Pancreas (tissue), 10 donors: ENCODE measurements at regions not wholly inside any gene's neighbourhood (a gene's known extent, or its start where the extent isn't known, plus 50 kb on each side); places are given as distances from the start of the nearest gene placed in this dataset.

Experiments used
- ATAC-seq, 4 donors: fragments of 200-7000 bp; cut with Tn5 transposase; one replicate each; pipeline versions ENCODE4 v1.8.0 to v1.9.1; 2020; ENCODE audit warnings: mild to moderate bottlenecking in 4 of 4, moderate library complexity in 4 of 4
- DNase-seq, 6 donors: peaks; one replicate each; pipeline ENCODE4 v3.0.0-alpha.2; 2020
- FAIRE-seq: peaks from 2 replicates; lab custom pipeline; 2012; peaks lifted over from hg19 to GRCh38; lab: Jason Lieb, UNC
- H3K27ac ChIP-seq, 4 donors: fragments of 200-600 bp; sonication (generic); 1 replicate in 3 of 4; 2 replicates in 1 of 4; pipeline versions ENCODE4 v1.5.0 to v1.8.0; 2020
- H3K27me3 ChIP-seq, 4 donors: fragments of 200-600 bp; one replicate each; pipeline ENCODE4 v1.8.0; 2021
- H3K36me3 ChIP-seq, 3 donors: fragments of 200-600 bp; sonication (generic) in 1 of 3; one replicate each; pipeline versions ENCODE4 v1.5.0 to v1.8.0; 2020 to 2021
- H3K4me1 ChIP-seq, 3 donors: fragments of 200-600 bp; one replicate each; pipeline ENCODE4 v1.8.0; 2021
- H3K4me3 ChIP-seq, 4 donors: fragments of 200-600 bp; sonication (generic) in 2 of 4; one replicate each; pipeline versions ENCODE4 v1.5.0 to v1.8.0; 2020 to 2021
- H3K9me3 ChIP-seq, 4 donors: fragments of 200-600 bp; one replicate each; pipeline ENCODE4 v1.8.0; 2021
- WGBS, 2 donors: extraction: QIAGEN DNeasy Blood & Tissue Kit; methylation state at CpG; one replicate each; pipeline ENCODE4 v1.1.7; 2013; 5-methylcytosine and 5-hydroxymethylcytosine counted together
- intact Hi-C, 3 donors: fragments of 100-400 bp; cut with DNase I; formaldehyde crosslinking; loops; one replicate each; pipeline versions ENCODE4 v1.11.1 to v1.14.2; 2022
- TF ChIP-seq, protein P1 (sequence below), 4 donors: fragments of 200-600 bp; sonication (generic) in 3 of 4; IDR thresholded peaks; one replicate each; pipeline versions ENCODE4 v1.5.0 to v1.8.0; 2021; ENCODE audit warnings: antibody characterized with exemption in 4 of 4
- donor health status: healthy with polysubstance abuse.
- donor health status: DM: no; HTN: no; CAD: no; lungs with moderate emphysema.
- donor health status: DM: no; HTN: no; CAD: no.
- donor health status: control.
- donor health status: control.
- donor health status: Bipolar disorder and iron deficiency.
- donor health status: DM: yes; HTN: yes; CAD: no.
- donor health status: DM: no; HTN: no; CAD: no.
- donor health status: DM: no; HTN: no; CAD: no.
- donor health status: DM: yes; HTN: yes; CAD: no.

DNA sequence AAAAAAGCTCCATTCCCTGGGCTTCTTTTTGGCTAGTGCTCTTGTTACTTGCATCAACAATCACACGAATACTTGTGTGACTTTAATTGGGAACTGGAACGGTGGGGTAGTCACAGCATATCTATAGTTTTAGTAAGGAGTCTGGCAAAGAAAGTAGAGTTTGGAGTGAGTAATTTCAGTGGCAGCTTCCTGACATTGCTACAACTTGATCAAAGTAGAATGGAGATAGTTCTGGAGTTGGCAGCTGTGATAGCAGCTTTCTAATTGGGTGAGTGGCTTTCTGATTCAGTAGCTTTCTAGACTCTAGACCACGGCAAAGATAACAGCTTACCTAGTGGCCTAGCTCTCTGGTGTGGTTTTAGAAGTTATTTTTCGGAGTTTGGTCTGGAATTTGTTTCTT lies 475.0 kb downstream of the TUSC7 start:
- Histone ChIP-seq H3K27ac (no peak overlapping the region), H3K9me3 (no peaks in the 10 kb centered on the region), H3K4me1 (no peaks in the 10 kb centered on the region), H3K36me3 (no peaks in the 10 kb centered on the region), H3K27me3 (no peaks in the 10 kb centered on the region), H3K4me3 (no peak overlapping the region)
- DNase-seq (no peak), FAIRE-seq (no peak), ATAC-seq (no peak)
- WGBS, 2 donors: 82 to 88% methylated on average over 4 of the region's 4 CpGs
- TF ChIP-seq, protein P1, sequence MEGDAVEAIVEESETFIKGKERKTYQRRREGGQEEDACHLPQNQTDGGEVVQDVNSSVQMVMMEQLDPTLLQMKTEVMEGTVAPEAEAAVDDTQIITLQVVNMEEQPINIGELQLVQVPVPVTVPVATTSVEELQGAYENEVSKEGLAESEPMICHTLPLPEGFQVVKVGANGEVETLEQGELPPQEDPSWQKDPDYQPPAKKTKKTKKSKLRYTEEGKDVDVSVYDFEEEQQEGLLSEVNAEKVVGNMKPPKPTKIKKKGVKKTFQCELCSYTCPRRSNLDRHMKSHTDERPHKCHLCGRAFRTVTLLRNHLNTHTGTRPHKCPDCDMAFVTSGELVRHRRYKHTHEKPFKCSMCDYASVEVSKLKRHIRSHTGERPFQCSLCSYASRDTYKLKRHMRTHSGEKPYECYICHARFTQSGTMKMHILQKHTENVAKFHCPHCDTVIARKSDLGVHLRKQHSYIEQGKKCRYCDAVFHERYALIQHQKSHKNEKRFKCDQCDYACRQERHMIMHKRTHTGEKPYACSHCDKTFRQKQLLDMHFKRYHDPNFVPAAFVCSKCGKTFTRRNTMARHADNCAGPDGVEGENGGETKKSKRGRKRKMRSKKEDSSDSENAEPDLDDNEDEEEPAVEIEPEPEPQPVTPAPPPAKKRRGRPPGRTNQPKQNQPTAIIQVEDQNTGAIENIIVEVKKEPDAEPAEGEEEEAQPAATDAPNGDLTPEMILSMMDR (IDR thresholded peaks at IDR 0.05): no peak
- intact Hi-C loops: no loop called here

DNA sequence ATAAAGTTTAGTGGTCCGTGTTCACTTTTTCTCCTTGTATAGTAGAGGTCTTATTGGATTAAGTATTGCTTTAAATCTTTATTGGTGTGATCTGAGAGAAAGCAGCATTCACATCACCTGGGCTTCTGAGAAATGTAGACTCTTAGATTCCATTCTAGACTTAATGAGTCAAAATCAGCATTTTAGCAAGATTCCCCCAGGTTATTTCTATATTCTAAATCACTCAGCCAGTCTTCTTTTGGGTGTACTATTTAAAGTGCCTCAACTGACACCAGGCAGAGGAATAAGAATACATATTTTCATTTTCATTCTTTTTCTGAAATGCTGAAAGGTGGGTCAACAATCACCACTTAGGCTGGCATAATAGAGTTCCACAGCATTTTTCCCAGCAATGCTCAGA lies 481.7 kb downstream of the TUSC7 start:
- H3K36me3 ChIP-seq: no peaks in the 10 kb centered on the region
- intact Hi-C loops: no loop called here
- no peaks in the 10 kb centered on the region for H3K4me1 ChIP-seq
- no peaks in the 10 kb centered on the region for H3K9me3 ChIP-seq
- no peak for DNase-seq
- FAIRE-seq: no peak
- H3K4me3 ChIP-seq: no peak overlapping the region
- ATAC-seq: no peak
- WGBS, 2 donors: 82 to 89% methylated on average over 1 of the region's 1 CpG
- H3K27ac ChIP-seq: no peak overlapping the region
- TF ChIP-seq, protein P1 (IDR thresholded peaks at IDR 0.05): no peak
- H3K27me3 ChIP-seq: no peaks in the 10 kb centered on the region

DNA sequence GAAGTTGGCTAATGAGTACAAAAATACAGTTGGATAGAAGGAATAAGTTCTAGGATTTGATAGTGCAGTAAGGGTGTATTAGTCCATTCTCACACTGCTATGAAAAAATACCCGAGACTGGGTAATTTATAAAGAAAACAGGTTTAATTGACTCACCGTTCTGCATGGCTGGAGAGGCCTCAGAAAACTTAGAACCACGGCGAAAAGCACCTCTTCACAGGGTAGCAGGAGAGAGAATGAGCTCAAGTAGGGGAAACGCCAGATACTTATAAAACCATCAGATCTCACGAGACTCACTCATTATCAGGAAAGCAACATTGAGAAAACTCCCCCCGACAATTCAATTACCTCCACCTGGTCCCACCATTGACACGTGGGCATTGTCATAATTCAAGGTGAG lies 483.3 kb downstream of the TUSC7 start:
- no peaks in the 10 kb centered on the region for H3K4me1 ChIP-seq
- H3K27ac ChIP-seq: no peak overlapping the region
- no peaks in the 10 kb centered on the region for H3K36me3 ChIP-seq
- ATAC-seq (no peak), FAIRE-seq (no peak), DNase-seq (no peak)
- TF ChIP-seq, protein P1 (IDR thresholded peaks at IDR 0.05): no peak
- no peak overlapping the region for H3K4me3 ChIP-seq
- intact Hi-C loops: no loop called here
- H3K27me3 ChIP-seq: no peaks in the 10 kb centered on the region
- no peaks in the 10 kb centered on the region for H3K9me3 ChIP-seq
- 92 to 93% methylated on average over 8 of the region's 8 CpGs for WGBS, 2 donors

DNA sequence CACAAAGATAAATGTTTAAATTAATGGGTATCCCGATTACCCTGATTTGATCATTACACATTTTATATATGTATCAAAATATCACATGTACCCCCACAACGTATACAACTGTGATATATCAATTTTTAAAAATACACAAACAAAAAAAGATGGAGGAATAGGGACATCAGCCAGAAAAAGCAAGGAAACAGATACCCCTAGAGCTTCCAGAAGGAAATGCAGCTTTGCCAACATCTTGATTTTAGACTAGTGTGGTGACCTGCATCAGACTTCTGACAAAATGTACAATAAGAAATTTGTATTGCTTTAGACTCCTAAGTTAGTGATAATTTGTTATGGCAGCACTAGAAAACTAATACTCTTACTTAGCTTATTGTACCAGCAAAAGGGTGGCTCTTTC lies 483.8 kb downstream of the TUSC7 start:
- ATAC-seq: no peak
- Histone ChIP-seq H3K4me1 (no peaks in the 10 kb centered on the region), H3K27ac (no peak overlapping the region), H3K4me3 (no peak overlapping the region), H3K36me3 (no peaks in the 10 kb centered on the region), H3K27me3 (no peaks in the 10 kb centered on the region), H3K9me3 (no peaks in the 10 kb centered on the region)
- TF ChIP-seq, protein P1 (IDR thresholded peaks at IDR 0.05): no peak
- WGBS, 2 donors: 77 to 79% methylated on average over 2 of the region's 2 CpGs
- intact Hi-C loops: no loop called here
- DNase-seq: no peak
- no peak for FAIRE-seq

DNA sequence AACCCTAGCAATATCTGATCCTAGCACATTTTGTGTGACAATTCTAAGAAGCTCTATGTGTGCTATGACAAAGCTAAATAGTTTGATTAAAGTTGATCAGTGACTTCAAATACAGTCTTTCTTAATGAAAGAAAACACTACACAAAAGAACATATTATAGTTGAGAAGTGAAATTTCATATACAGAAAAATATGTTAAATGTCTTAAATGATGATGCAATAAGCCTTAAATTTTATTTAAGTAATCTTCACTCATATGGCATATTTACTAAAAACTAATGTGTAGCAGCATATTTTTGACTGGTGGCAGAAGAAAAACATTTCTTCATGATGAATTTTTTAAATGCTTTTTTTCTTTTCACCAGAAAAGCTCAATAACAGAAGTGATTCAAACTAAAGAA lies 485.5 kb downstream of the TUSC7 start:
- no peaks in the 10 kb centered on the region for H3K4me1 ChIP-seq
- FAIRE-seq (no peak), DNase-seq (no peak), ATAC-seq (no peak)
- H3K9me3 ChIP-seq: no peaks in the 10 kb centered on the region
- H3K27ac ChIP-seq: no peak overlapping the region
- intact Hi-C loops: no loop called here
- H3K4me3 ChIP-seq: no peak overlapping the region
- TF ChIP-seq, protein P1 (IDR thresholded peaks at IDR 0.05): no peak
- H3K36me3 ChIP-seq: no peaks in the 10 kb centered on the region
- no peaks in the 10 kb centered on the region for H3K27me3 ChIP-seq
